Hepatocyte (in vitro differentiated cells): ENCODE measurements at regions not wholly inside any gene's neighbourhood (a gene's known extent, or its start where the extent isn't known, plus 50 kb on each side); places are given as distances from the start of the nearest gene placed in this dataset.

Experiments used
- EZH2 ChIP-seq: fragments of 200-600 bp; sonication (generic); IDR thresholded peaks from 2 replicates; pipeline ENCODE4 v1.6.1; 2016; ENCODE audit warnings: antibody characterized with exemption, mild to moderate bottlenecking, borderline replicate concordance
- TF ChIP-seq, protein P1 (sequence below): fragments of 200-600 bp; sonication (generic); IDR thresholded peaks from 2 replicates; pipeline ENCODE4 v1.5.1; 2016; ENCODE audit warnings: antibody characterized with exemption, mild to moderate bottlenecking; ENCODE audit not compliant: poor library complexity

DNA sequence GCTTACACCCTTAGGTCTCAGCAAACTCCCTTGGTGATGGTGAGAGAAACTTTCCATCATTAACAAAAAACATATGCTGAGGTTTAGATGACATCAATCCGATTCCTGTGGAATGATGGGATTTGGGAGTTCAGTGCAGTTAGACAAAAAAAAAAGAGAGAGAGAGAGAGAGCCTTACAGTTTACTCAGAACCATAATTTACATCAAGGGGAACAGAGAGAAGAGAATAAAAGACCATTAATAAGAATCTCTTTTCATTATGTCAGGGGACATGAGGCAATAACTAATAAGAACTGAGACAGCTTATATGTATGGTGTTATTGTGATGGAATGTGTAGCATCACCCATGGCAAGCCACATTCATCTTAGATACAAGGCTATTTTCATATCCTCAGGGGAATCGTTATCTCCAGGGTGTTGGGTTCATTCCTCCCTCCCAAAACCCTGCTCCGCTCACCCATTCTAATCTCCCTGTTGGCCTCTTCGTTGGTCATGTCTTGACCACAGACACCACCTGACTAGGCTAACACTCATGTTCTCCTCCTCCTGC, 175.7 kb upstream of the MXRA5 start:
- TF ChIP-seq, protein P1, sequence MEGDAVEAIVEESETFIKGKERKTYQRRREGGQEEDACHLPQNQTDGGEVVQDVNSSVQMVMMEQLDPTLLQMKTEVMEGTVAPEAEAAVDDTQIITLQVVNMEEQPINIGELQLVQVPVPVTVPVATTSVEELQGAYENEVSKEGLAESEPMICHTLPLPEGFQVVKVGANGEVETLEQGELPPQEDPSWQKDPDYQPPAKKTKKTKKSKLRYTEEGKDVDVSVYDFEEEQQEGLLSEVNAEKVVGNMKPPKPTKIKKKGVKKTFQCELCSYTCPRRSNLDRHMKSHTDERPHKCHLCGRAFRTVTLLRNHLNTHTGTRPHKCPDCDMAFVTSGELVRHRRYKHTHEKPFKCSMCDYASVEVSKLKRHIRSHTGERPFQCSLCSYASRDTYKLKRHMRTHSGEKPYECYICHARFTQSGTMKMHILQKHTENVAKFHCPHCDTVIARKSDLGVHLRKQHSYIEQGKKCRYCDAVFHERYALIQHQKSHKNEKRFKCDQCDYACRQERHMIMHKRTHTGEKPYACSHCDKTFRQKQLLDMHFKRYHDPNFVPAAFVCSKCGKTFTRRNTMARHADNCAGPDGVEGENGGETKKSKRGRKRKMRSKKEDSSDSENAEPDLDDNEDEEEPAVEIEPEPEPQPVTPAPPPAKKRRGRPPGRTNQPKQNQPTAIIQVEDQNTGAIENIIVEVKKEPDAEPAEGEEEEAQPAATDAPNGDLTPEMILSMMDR: no peak
- TF ChIP-seq EZH2: no peak
